ENCODE measurements at regions not wholly inside any gene's neighbourhood (a gene's known extent, or its start where the extent isn't known, plus 50 kb on each side); places are given as distances from the start of the nearest gene placed in this dataset.
"Not testable (repeated sequence)": the region's sequence is repeated elsewhere in the genome, so short reads cannot be mapped to it uniquely, and the experiment has no call there.

GRCh38 chr5:44987026-44987425 lies 178.3 kb downstream of the MRPS30 start:
- intact Hi-C loops (cut with DNase I), result no loop called here
- no peaks in the 10 kb centered on the region for H3K36me3 ChIP-seq
- no peak overlapping the region for H3K4me3 ChIP-seq
- no peaks in the 10 kb centered on the region for H3K27me3 ChIP-seq
- H3K9me3 ChIP-seq, result peaks cover 0 to 18% of the 10 kb centered on the region in 2 donors
- DNase-seq (ENCODE audit: low spot score in 2 of 2), result no peak
- H3K4me1 ChIP-seq, result no peaks in the 10 kb centered on the region
- no peak overlapping the region for H3K27ac ChIP-seq
- TF ChIP-seq CTCF (IDR thresholded peaks at IDR 0.05), result no peak

- Histone ChIP-seq H3K27me3 (no peaks in the 10 kb centered on the region), H3K9me3 (peaks cover 0 to 10% of the 10 kb centered on the region in 2 donors), H3K4me3 (no peak overlapping the region), H3K36me3 (no peaks in the 10 kb centered on the region), H3K27ac (no peak overlapping the region), H3K4me1 (no peaks in the 10 kb centered on the region)
- no peak for TF ChIP-seq CTCF (IDR thresholded peaks at IDR 0.05)
- intact Hi-C loops (cut with DNase I), result no loop called here
- DNase-seq (ENCODE audit: low spot score in 2 of 2), result no peak
Measured at GRCh38 chr5:44991693-44992092, 182.9 kb downstream of the MRPS30 start.

- Histone ChIP-seq H3K27ac (no peak overlapping the region), H3K9me3 (peaks cover 0 to 10% of the 10 kb centered on the region in 2 donors), H3K4me1 (no peaks in the 10 kb centered on the region), H3K4me3 (no peak overlapping the region), H3K36me3 (no peaks in the 10 kb centered on the region), H3K27me3 (no peaks in the 10 kb centered on the region)
- no peak for DNase-seq (ENCODE audit: low spot score in 2 of 2)
- intact Hi-C loops (cut with DNase I), result no loop called here
- TF ChIP-seq CTCF (IDR thresholded peaks at IDR 0.05), result no peak
Measured at GRCh38 chr5:44993286-44993685, 184.5 kb downstream of the MRPS30 start.

- DNase-seq (ENCODE audit: low spot score in 2 of 2), result no peak
- no peaks in the 10 kb centered on the region for H3K4me1 ChIP-seq
- H3K4me3 ChIP-seq, result no peak overlapping the region
- no peaks in the 10 kb centered on the region for H3K27me3 ChIP-seq
- intact Hi-C loops (cut with DNase I), result no loop called here
- H3K9me3 ChIP-seq, result no peaks in the 10 kb centered on the region
- no peaks in the 10 kb centered on the region for H3K36me3 ChIP-seq
- no peak for TF ChIP-seq CTCF (IDR thresholded peaks at IDR 0.05)
- no peak overlapping the region for H3K27ac ChIP-seq
Measured at GRCh38 chr5:44997506-44997905, 188.8 kb downstream of the MRPS30 start.

GRCh38 chr5:45007102-45007501 lies 198.4 kb downstream of the MRPS30 start:
- H3K4me3 ChIP-seq; H3K27ac ChIP-seq; H3K9me3 ChIP-seq; intact Hi-C loops (cut with DNase I); DNase-seq (ENCODE audit: low spot score in 2 of 2); H3K27me3 ChIP-seq; H3K4me1 ChIP-seq; H3K36me3 ChIP-seq: not testable (repeated sequence)

- intact Hi-C loops (cut with DNase I), result no loop called here
- Histone ChIP-seq H3K36me3 (no peaks in the 10 kb centered on the region), H3K27me3 (no peaks in the 10 kb centered on the region), H3K4me3 (no peak overlapping the region), H3K4me1 (no peaks in the 10 kb centered on the region), H3K27ac (no peak overlapping the region), H3K9me3 (no peaks in the 10 kb centered on the region)
- no peak for TF ChIP-seq CTCF (IDR thresholded peaks at IDR 0.05)
- no peak for DNase-seq (ENCODE audit: low spot score in 2 of 2)
Measured at GRCh38 chr5:45017568-45017967, 208.8 kb downstream of the MRPS30 start.
